H9 (cell line): ENCODE measurements at regions not wholly inside any gene's neighbourhood (a gene's known extent, or its start where the extent isn't known, plus 50 kb on each side); places are given as distances from the start of the nearest gene placed in this dataset.

Experiments
- DNase-seq: peaks from one replicate; pipeline ENCODE4 v3.0.0-alpha.2; 2017
- H2AFZ ChIP-seq: one replicate; pipeline ENCODE4 v1.6.1; 2013; ENCODE audit warnings: mild to moderate bottlenecking, low read length, control low read depth, moderate library complexity
- H2AK5ac ChIP-seq: 2 replicates; pipeline ENCODE4 v1.6.1; 2013; ENCODE audit warnings: low read length, control low read depth, mixed read lengths; ENCODE audit not compliant: insufficient read length
- H2BK120ac ChIP-seq: one replicate; pipeline ENCODE4 v1.6.1; 2013; ENCODE audit warnings: low read depth, mild to moderate bottlenecking, low read length, control low read depth, inconsistent platforms; ENCODE audit not compliant: poor library complexity, severe bottlenecking
- H2BK12ac ChIP-seq: 2 replicates; pipeline ENCODE4 v1.6.1; 2013; ENCODE audit warnings: low read length, control low read depth, mixed read lengths, low read depth; ENCODE audit not compliant: insufficient read length
- H2BK15ac ChIP-seq: 2 replicates; pipeline ENCODE4 v1.6.1; 2013; ENCODE audit warnings: low read depth, low read length, control low read depth
- H2BK20ac ChIP-seq: one replicate; pipeline ENCODE4 v1.6.1; 2013; ENCODE audit warnings: low read depth, mild to moderate bottlenecking, low read length, control low read depth, inconsistent platforms; ENCODE audit not compliant: poor library complexity, severe bottlenecking
- H2BK5ac ChIP-seq: 2 replicates; pipeline ENCODE4 v1.6.1; 2013; ENCODE audit warnings: low read length, control low read depth, mixed read lengths; ENCODE audit not compliant: insufficient read length
- H3K14ac ChIP-seq: 2 replicates; pipeline ENCODE4 v1.6.1; 2013; ENCODE audit warnings: low read length, control low read depth; ENCODE audit not compliant: insufficient read depth
- H3K18ac ChIP-seq: 2 replicates; pipeline ENCODE4 v1.6.1; 2013; ENCODE audit warnings: low read depth, mild to moderate bottlenecking, mixed read lengths, low read length, control low read depth; ENCODE audit not compliant: insufficient read length
- H3K23ac ChIP-seq: 2 replicates; pipeline ENCODE4 v1.6.1; 2013; ENCODE audit warnings: low read length, control low read depth, mixed read lengths, low read depth; ENCODE audit not compliant: insufficient read length
- H3K23me2 ChIP-seq: 2 replicates; pipeline ENCODE4 v1.6.1; 2013; ENCODE audit warnings: low read depth, mild to moderate bottlenecking, mixed read lengths, low read length, control low read depth; ENCODE audit not compliant: insufficient read length, poor library complexity, severe bottlenecking
- H3K27ac ChIP-seq: 2 replicates; pipeline ENCODE4 v1.5.1; 2013; ENCODE audit warnings: low read length, control low read depth, mixed read lengths, low read depth; ENCODE audit not compliant: insufficient read length
- H3K27me3 ChIP-seq: 2 replicates; pipeline ENCODE4 v1.6.1; 2013; ENCODE audit warnings: low read length, control low read depth, inconsistent platforms; ENCODE audit not compliant: insufficient read depth
- H3K4ac ChIP-seq: 2 replicates; pipeline ENCODE4 v1.6.1; 2013; ENCODE audit warnings: low read depth, mild to moderate bottlenecking, control low read depth, inconsistent platforms, low read length, moderate library complexity
- H3K4me1 ChIP-seq: 2 replicates; pipeline ENCODE4 v1.6.1; 2013; ENCODE audit warnings: low read length, control low read depth, inconsistent platforms; ENCODE audit not compliant: insufficient read depth
- H3K4me2 ChIP-seq: 2 replicates; pipeline ENCODE4 v1.6.1; 2013; ENCODE audit warnings: low read length, control low read depth, mixed read lengths; ENCODE audit not compliant: insufficient read length, insufficient read depth
- H3K56ac ChIP-seq: 2 replicates; pipeline ENCODE4 v1.6.1; 2013; ENCODE audit warnings: low read depth, mild to moderate bottlenecking, mixed read lengths, low read length, control low read depth; ENCODE audit not compliant: insufficient read length
- H3K79me1 ChIP-seq: 2 replicates; pipeline ENCODE4 v1.6.1; 2013; ENCODE audit warnings: low read depth, mild to moderate bottlenecking, moderate library complexity, low read length, control low read depth, inconsistent platforms; ENCODE audit not compliant: insufficient read depth, poor library complexity, severe bottlenecking
- H3K79me2 ChIP-seq: 2 replicates; pipeline ENCODE4 v1.6.1; 2013; ENCODE audit warnings: low read length, control low read depth, inconsistent platforms; ENCODE audit not compliant: insufficient read depth
- H3K9ac ChIP-seq: 2 replicates; pipeline ENCODE4 v1.6.1; 2013; ENCODE audit warnings: low read length, control low read depth, mixed read lengths; ENCODE audit not compliant: insufficient read length; ENCODE audit errors: extremely low read depth
- H3K9me3 ChIP-seq: one replicate; pipeline ENCODE4 v1.6.1; 2013; ENCODE audit warnings: low read depth, low read length, inconsistent platforms; ENCODE audit not compliant: control insufficient read depth
- H3T11ph ChIP-seq: one replicate; pipeline ENCODE4 v1.6.1; 2013; ENCODE audit warnings: mild to moderate bottlenecking, low read length, control low read depth, inconsistent platforms
- H4K20me1 ChIP-seq: one replicate; pipeline ENCODE4 v1.6.1; 2013; ENCODE audit not compliant: control insufficient read depth, insufficient read length, insufficient read depth
- H4K5ac ChIP-seq: 2 replicates; pipeline ENCODE4 v1.6.1; 2013; ENCODE audit warnings: low read depth, mild to moderate bottlenecking, mixed read lengths, low read length, control low read depth; ENCODE audit not compliant: insufficient read length
- H4K8ac ChIP-seq: replicated peaks from 2 replicates; pipeline ENCODE4 v1.6.1; 2013; ENCODE audit warnings: low read length, control low read depth, mixed read lengths, low read depth; ENCODE audit not compliant: insufficient read length
- H4K91ac ChIP-seq: 2 replicates; pipeline ENCODE4 v1.6.1; 2013; ENCODE audit warnings: low read depth, mild to moderate bottlenecking, moderate library complexity, mixed read lengths, low read length, control low read depth; ENCODE audit not compliant: insufficient read length
- H3K27ac Mint-ChIP-seq, 3 experiments: 2 replicates in 2 of 3; 3 replicates in 1 of 3; pipeline ENCODE4 v1.8.0; 2020 to 2021; ENCODE audit warnings: mixed read lengths in 3 of 3, mild to moderate bottlenecking in 1 of 3, moderate library complexity in 1 of 3
- H3K27me3 Mint-ChIP-seq: 2 replicates; pipeline ENCODE4 v1.8.0; 2021; ENCODE audit warnings: low read depth, mild to moderate bottlenecking, moderate library complexity, mixed read lengths
- H3K36me3 Mint-ChIP-seq, 3 experiments: 2 replicates in 2 of 3; 3 replicates in 1 of 3; pipeline ENCODE4 v1.8.0; 2020 to 2021; ENCODE audit warnings: low read depth in 3 of 3, mixed read lengths in 3 of 3; ENCODE audit not compliant: insufficient read depth in 1 of 3
- H3K4me1 Mint-ChIP-seq, 2 experiments: 2 replicates each; pipeline ENCODE4 v1.8.0; 2020; ENCODE audit warnings: mixed read lengths in 2 of 2
- H3K4me3 Mint-ChIP-seq, 2 experiments: 2 replicates in 1 of 2; 3 replicates in 1 of 2; pipeline ENCODE4 v1.8.0; 2020 to 2021; ENCODE audit warnings: mild to moderate bottlenecking in 2 of 2, mixed read lengths in 2 of 2, moderate library complexity in 1 of 2
- H3K9me3 Mint-ChIP-seq, 2 experiments: 2 replicates in 1 of 2; 3 replicates in 1 of 2; pipeline ENCODE4 v1.8.0; 2020; ENCODE audit warnings: mild to moderate bottlenecking in 2 of 2, mixed read lengths in 2 of 2, moderate library complexity in 1 of 2
- WGBS: extraction: QIAGEN DNeasy Blood & Tissue Kit; methylation state at CpG from one replicate; pipeline ENCODE4 v1.1.7; 2013; ENCODE audit warnings: missing lambda C conversion rate, low lambda C conversion rate, mixed read lengths; ENCODE audit not compliant: insufficient read length; ENCODE audit errors: extremely low coverage; 5-methylcytosine and 5-hydroxymethylcytosine counted together
- TF ChIP-seq, protein P1 (sequence below): fragments of 200-600 bp; sonication (generic); conservative IDR thresholded peaks from 3 replicates; pipeline ENCODE4 v1.8.0; 2021; ENCODE audit warnings: antibody characterized with exemption, mild to moderate bottlenecking

DNA sequence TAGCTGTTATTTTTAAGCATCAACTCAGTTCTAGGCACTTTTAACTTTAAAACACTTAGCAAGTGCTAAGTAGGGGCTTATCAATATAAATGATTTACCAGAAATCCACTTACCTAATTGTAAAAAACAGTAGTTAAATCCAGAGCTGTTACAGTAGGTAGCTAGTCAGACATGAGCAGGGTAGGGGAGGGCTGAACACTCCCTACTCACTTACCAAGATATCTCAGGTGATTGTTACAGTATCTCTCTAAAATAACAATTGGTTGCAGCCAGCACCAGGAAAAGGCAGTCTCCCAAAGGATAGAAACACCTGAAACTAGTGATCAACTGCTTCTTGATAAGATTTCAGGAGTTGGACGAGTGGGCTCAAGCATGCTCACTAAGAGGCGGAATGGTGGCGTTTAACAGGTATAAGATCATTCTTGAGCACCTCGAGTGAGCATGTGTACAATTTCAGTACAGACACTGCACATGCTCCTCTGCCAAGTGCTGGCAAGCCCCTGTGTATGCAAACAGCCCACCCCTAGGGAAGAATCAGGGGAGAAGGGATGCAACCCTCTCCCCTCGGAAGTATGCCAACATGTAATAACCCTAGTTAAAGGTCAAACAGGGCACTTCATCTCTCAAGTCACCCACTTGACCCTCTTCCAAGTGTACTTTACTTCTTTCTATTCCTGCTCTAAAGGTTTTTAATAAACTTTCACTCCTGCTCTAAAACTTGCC, 1113.6 kb upstream of the SEL1L start:
- H3K27me3 Mint-ChIP-seq = no peaks in the 10 kb centered on the region
- no peaks in the 10 kb centered on the region; a peak in 2 of 7 replicates for H3K36me3 Mint-ChIP-seq
- no CpG with 5 or more reads among the region's 5 CpGs for WGBS

More for the DNA sequence above, 1113.6 kb upstream of the SEL1L start:
- Histone ChIP-seq H3K27me3 (no peaks in the 10 kb centered on the region), H4K5ac (no peak overlapping the region), H3K4me2 (no peak overlapping the region), H3K56ac (no peak overlapping the region), H3K23ac (no peak overlapping the region), H4K91ac (no peak overlapping the region), H2BK15ac (no peak overlapping the region), H4K20me1 (no peaks in the 10 kb centered on the region), H2BK5ac (no peak overlapping the region), H3K23me2 (no peaks in the 10 kb centered on the region), H2BK12ac (no peak overlapping the region), H3T11ph (no peak overlapping the region), H3K18ac (no peak overlapping the region), H3K79me2 (no peaks in the 10 kb centered on the region), H2AK5ac (no peak overlapping the region), H3K79me1 (no peaks in the 10 kb centered on the region), H3K27ac (no peak overlapping the region), H3K4ac (no peak overlapping the region), H3K14ac (no peak overlapping the region), H3K9me3 (no peaks in the 10 kb centered on the region), H4K8ac (no peak overlapping the region), H3K4me1 (no peaks in the 10 kb centered on the region; the same call in 1 of the 2 replicates), H3K9ac (no peak overlapping the region), H2AFZ (no peak overlapping the region), H2BK20ac (no peak overlapping the region), H2BK120ac (no peak overlapping the region)
- H3K9me3 Mint-ChIP-seq = no peaks in the 10 kb centered on the region
- peaks cover 4 to 8% of the 10 kb centered on the region in 2 experiments for H3K4me1 Mint-ChIP-seq
- no peak overlapping the region for H3K27ac Mint-ChIP-seq
- DNase-seq = no peak
- TF ChIP-seq, protein P1, sequence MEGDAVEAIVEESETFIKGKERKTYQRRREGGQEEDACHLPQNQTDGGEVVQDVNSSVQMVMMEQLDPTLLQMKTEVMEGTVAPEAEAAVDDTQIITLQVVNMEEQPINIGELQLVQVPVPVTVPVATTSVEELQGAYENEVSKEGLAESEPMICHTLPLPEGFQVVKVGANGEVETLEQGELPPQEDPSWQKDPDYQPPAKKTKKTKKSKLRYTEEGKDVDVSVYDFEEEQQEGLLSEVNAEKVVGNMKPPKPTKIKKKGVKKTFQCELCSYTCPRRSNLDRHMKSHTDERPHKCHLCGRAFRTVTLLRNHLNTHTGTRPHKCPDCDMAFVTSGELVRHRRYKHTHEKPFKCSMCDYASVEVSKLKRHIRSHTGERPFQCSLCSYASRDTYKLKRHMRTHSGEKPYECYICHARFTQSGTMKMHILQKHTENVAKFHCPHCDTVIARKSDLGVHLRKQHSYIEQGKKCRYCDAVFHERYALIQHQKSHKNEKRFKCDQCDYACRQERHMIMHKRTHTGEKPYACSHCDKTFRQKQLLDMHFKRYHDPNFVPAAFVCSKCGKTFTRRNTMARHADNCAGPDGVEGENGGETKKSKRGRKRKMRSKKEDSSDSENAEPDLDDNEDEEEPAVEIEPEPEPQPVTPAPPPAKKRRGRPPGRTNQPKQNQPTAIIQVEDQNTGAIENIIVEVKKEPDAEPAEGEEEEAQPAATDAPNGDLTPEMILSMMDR = no peak
- no peak overlapping the region for H3K4me3 Mint-ChIP-seq
